Heart left ventricle (tissue), 16 donors: ENCODE measurements at regions not wholly inside any gene's neighbourhood (a gene's known extent, or its start where the extent isn't known, plus 50 kb on each side); places are given as distances from the start of the nearest gene placed in this dataset.

Experiments used
- ATAC-seq, 4 donors: fragments of 200-7000 bp; cut with Tn5 transposase; one replicate each; pipeline ENCODE4 v1.9.1; 2020 to 2022; ENCODE audit warnings: moderate library complexity in 4 of 4, mild to moderate bottlenecking in 3 of 4, moderate number of reproducible peaks in 1 of 4
- DNase-seq, 5 donors: peaks; one replicate each; pipeline ENCODE4 v3.0.0-alpha.2; 2020
- H3K27ac ChIP-seq, 12 donors: fragments of 200-600 bp; sonication (generic) in 4 of 12; one replicate each; pipeline versions ENCODE4 v1.5.0 to v1.8.0; 2016 to 2022; ENCODE audit warnings: mild to moderate bottlenecking in 2 of 12
- H3K27me3 ChIP-seq, 9 donors: fragments of 200-600 bp; sonication (generic) in 2 of 9; one replicate each; pipeline versions ENCODE4 v1.5.1 to v1.8.0; 2016 to 2022; ENCODE audit warnings: mild to moderate bottlenecking in 3 of 9
- H3K36me3 ChIP-seq, 9 donors: fragments of 200-600 bp; sonication (generic) in 2 of 9; one replicate each; pipeline versions ENCODE4 v1.5.0 to v1.8.0; 2018 to 2022; ENCODE audit warnings: mild to moderate bottlenecking in 2 of 9
- H3K4me1 ChIP-seq, 12 donors: fragments of 200-600 bp; sonication (generic) in 4 of 12; one replicate each; pipeline versions ENCODE4 v1.5.0 to v1.8.0; 2016 to 2022; ENCODE audit warnings: mild to moderate bottlenecking in 3 of 12
- H3K4me3 ChIP-seq, 12 donors: fragments of 200-600 bp; sonication (generic) in 4 of 12; one replicate each; pipeline versions ENCODE4 v1.5.0 to v1.8.0; 2017 to 2022; ENCODE audit warnings: mild to moderate bottlenecking in 9 of 12, moderate library complexity in 4 of 12
- H3K9me3 ChIP-seq, 12 donors: fragments of 200-600 bp; sonication (generic) in 4 of 12; one replicate each; pipeline versions ENCODE4 v1.5.0 to v1.8.0; 2016 to 2022; ENCODE audit warnings: mild to moderate bottlenecking in 1 of 12
- CTCF ChIP-seq, 12 donors: fragments of 200-600 bp; sonication (generic) in 4 of 12; IDR thresholded peaks; one replicate each; pipeline versions ENCODE4 v1.5.0 to v1.8.0; 2018 to 2022; ENCODE audit warnings: antibody characterized with exemption in 12 of 12, mild to moderate bottlenecking in 5 of 12
- POLR2A ChIP-seq, 2 donors: fragments of 450-650 bp; IDR thresholded peaks; one replicate each; pipeline ENCODE4 v1.6.1; 2017; ENCODE audit warnings: antibody characterized with exemption in 2 of 2, mild to moderate bottlenecking in 2 of 2, moderate library complexity in 2 of 2
- WGBS, 4 donors: extraction: QIAGEN DNeasy Blood & Tissue Kit in 2 of 4; methylation state at CpG; one replicate each; pipeline versions ENCODE4 v1.1.5 to v1.1.7; 2013 to 2018; 5-methylcytosine and 5-hydroxymethylcytosine counted together
- intact Hi-C, 10 donors: fragments of 100-400 bp; cut with DNase I; formaldehyde crosslinking; loops; one replicate each; pipeline versions ENCODE4 v1.11.1 to v1.14.2; 2022
- donor health status: ischemic (EF 13 %, LVEDD 7.1; RV severe dilation, severe dysfunction).
- donor health status: healthy with polysubstance abuse.
- donor health status: DM: no; HTN: yes; CAD: no.
- donor health status: DM: no; HTN: no; CAD: no.
- donor health status: ischemic (EF 25% LVEDD 6.9; RV normal size, moderate dysfunction).
- donor health status: ischemic (EF 25% LVEDD 5.7; RV mildly dilated, moderate dysfunction).
- donor health status: healthy.
- donor health status: DM: yes; HTN: yes; CAD: no.
- donor health status: ischemic (EF 35%, LVEDD 5.7; RV mildly dilated, moderate dysfunction).
- donor health status: nonischemic (EF 11% LVEDD 7.7; RV severe dilation, severe dysfunction).
- donor health status: DM: yes; HTN: yes; CAD: no.
- donor health status: PGD.
- donor health status: ischemic (EF 29% LVEDD 5.4; RV normal size, mild dysfunction).
- donor health status: nonischemic (EF 23%, LVEDD 6.1; RV moderate dilation, normal function).

GRCh38 chr1:208410409-208410808 lies 166.2 kb upstream of the PLXNA2 start:
- Histone ChIP-seq H3K4me1 (no peaks in the 10 kb centered on the region), H3K27ac (no peak overlapping the region), H3K36me3 (no peaks in the 10 kb centered on the region), H3K27me3 (no peaks in the 10 kb centered on the region), H3K4me3 (no peak overlapping the region), H3K9me3 (no peaks in the 10 kb centered on the region)
- DNase-seq (no peak), ATAC-seq (no peak)
- intact Hi-C loops = loop anchor here in 1 of 10 donors (5.0 kb wide), 1 partner anchor 587 kb away; no protein-coding TSS in a partner anchor
- 69 to 78% (median 73%) methylated on average over 5 of the region's 5 CpGs for WGBS, 4 donors
- TF ChIP-seq POLR2A (IDR thresholded peaks at IDR 0.05) (no peak), CTCF (IDR thresholded peaks at IDR 0.05) (no peak)

- Histone ChIP-seq H3K4me3 (no peak overlapping the region), H3K27ac (no peak overlapping the region), H3K9me3 (no peaks in the 10 kb centered on the region), H3K36me3 (no peaks in the 10 kb centered on the region), H3K27me3 (no peaks in the 10 kb centered on the region), H3K4me1 (no peaks in the 10 kb centered on the region)
- TF ChIP-seq CTCF (IDR thresholded peaks at IDR 0.05) = no peak
- TF ChIP-seq POLR2A (IDR thresholded peaks at IDR 0.05) = no peak
- ATAC-seq (no peak), DNase-seq (no peak)
- 55 to 68% (median 65%) methylated on average over 2 of the region's 2 CpGs for WGBS, 4 donors
- intact Hi-C loops = loop anchor here in 1 of 10 donors (5.0 kb wide), 1 partner anchor 584 kb away; no protein-coding TSS in a partner anchor
Measured at GRCh38 chr1:208413006-208413405, 168.8 kb upstream of the PLXNA2 start.

GRCh38 chr1:208418667-208419066 lies 174.5 kb upstream of the PLXNA2 start:
- ATAC-seq = no peak

More at GRCh38 chr1:208418667-208419066, 174.5 kb upstream of the PLXNA2 start:
- DNase-seq = no peak
- no peaks in the 10 kb centered on the region for H3K4me1 ChIP-seq
- intact Hi-C loops = loop anchor here in 1 of 10 donors (2.0 kb wide), 1 partner anchor 78 kb away; no protein-coding TSS in a partner anchor
- H3K27me3 ChIP-seq = no peaks in the 10 kb centered on the region
- no peaks in the 10 kb centered on the region for H3K9me3 ChIP-seq
- H3K27ac ChIP-seq = no peak overlapping the region
- WGBS, 4 donors = 92 to 97% (median 93%) methylated on average over 1 of the region's 1 CpG
- no peaks in the 10 kb centered on the region for H3K36me3 ChIP-seq
- no peak for TF ChIP-seq POLR2A (IDR thresholded peaks at IDR 0.05)
- no peak for TF ChIP-seq CTCF (IDR thresholded peaks at IDR 0.05)
- no peak overlapping the region for H3K4me3 ChIP-seq
